Type B pancreatic cell (in vitro differentiated cells): ENCODE measurements at regions not wholly inside any gene's neighbourhood (a gene's known extent, or its start where the extent isn't known, plus 50 kb on each side); places are given as distances from the start of the nearest gene placed in this dataset.

Experiments used
- DNase-seq: peaks from one replicate; pipeline ENCODE4 v3.0.0; 2021; ENCODE audit warnings: mixed read lengths; ENCODE audit not compliant: unreplicated experiment; ENCODE audit errors: extremely low spot score
- H3K27ac Mint-ChIP-seq: 2 replicates; pipeline ENCODE4 v1.8.0; 2021; ENCODE audit warnings: mild to moderate bottlenecking, mixed read lengths
- H3K27me3 Mint-ChIP-seq: 2 replicates; pipeline ENCODE4 v1.8.0; 2021; ENCODE audit warnings: mixed read lengths
- H3K36me3 Mint-ChIP-seq: 2 replicates; pipeline ENCODE4 v1.8.0; 2021; ENCODE audit warnings: mixed read lengths
- H3K4me1 Mint-ChIP-seq: one replicate; pipeline ENCODE4 v1.8.0; 2021; ENCODE audit warnings: mixed read lengths; ENCODE audit not compliant: unreplicated experiment
- H3K4me3 Mint-ChIP-seq: 2 replicates; pipeline ENCODE4 v1.8.0; 2021; ENCODE audit warnings: mild to moderate bottlenecking, mixed read lengths
- H3K9me3 Mint-ChIP-seq: 2 replicates; pipeline ENCODE4 v1.8.0; 2021; ENCODE audit warnings: mixed read lengths
- TF ChIP-seq, protein P1 (sequence below): fragments of 200-600 bp; sonication (generic); conservative IDR thresholded peaks from 2 replicates; pipeline ENCODE4 v1.5.0; 2021; ENCODE audit warnings: antibody characterized with exemption, mild to moderate bottlenecking

DNA sequence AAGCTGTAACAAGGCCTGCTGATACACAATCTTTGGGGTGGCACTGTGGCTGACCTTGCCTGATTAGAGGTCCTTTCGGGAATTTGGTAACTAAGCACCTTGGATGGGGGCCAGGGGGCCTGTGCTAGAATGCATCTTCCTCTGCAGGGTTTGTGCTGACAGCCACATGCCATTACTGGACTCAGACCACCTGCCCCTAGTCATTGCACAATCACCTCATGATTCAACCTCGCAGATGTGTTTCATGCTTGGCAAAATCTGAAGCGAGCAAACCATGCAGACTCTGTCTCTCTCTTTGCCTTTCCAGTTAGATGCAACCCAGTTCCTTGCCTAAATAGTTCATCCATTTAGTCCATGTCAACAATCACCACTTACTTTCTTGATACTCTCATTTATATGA is 96.5 kb upstream of the ERCC6L2 start:
- Mint-ChIP-seq H3K9me3 (peaks cover 3% of the 10 kb centered on the region), H3K4me3 (no peak overlapping the region), H3K36me3 (no peaks in the 10 kb centered on the region), H3K4me1 (peaks cover 5% of the 10 kb centered on the region), H3K27ac (no peak overlapping the region), H3K27me3 (no peaks in the 10 kb centered on the region)
- TF ChIP-seq, protein P1, sequence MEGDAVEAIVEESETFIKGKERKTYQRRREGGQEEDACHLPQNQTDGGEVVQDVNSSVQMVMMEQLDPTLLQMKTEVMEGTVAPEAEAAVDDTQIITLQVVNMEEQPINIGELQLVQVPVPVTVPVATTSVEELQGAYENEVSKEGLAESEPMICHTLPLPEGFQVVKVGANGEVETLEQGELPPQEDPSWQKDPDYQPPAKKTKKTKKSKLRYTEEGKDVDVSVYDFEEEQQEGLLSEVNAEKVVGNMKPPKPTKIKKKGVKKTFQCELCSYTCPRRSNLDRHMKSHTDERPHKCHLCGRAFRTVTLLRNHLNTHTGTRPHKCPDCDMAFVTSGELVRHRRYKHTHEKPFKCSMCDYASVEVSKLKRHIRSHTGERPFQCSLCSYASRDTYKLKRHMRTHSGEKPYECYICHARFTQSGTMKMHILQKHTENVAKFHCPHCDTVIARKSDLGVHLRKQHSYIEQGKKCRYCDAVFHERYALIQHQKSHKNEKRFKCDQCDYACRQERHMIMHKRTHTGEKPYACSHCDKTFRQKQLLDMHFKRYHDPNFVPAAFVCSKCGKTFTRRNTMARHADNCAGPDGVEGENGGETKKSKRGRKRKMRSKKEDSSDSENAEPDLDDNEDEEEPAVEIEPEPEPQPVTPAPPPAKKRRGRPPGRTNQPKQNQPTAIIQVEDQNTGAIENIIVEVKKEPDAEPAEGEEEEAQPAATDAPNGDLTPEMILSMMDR: no peak
- DNase-seq: no peak

DNA sequence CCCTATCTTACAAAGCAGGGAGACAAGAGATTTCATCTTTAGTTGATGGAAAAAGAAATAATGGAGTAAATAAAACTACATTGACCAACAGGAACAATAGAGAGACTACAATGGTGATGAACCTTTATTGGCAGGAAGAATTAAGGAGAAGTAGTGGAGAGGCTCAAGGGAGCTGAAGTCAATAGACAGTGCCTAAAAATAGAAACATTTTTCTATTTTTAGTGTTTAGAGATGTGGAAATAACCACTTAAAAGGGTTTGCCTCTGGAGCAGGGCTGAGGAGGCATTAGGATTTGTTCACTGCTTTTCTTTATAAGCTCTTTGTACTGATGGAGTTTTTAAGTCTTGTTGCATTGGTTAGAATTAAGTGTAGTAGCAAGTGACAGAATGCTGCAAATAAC is 98.4 kb upstream of the ERCC6L2 start:
- TF ChIP-seq, protein P1: no peak
- peaks cover 12% of the 10 kb centered on the region for H3K4me1 Mint-ChIP-seq
- no peaks in the 10 kb centered on the region for H3K27me3 Mint-ChIP-seq

DNA sequence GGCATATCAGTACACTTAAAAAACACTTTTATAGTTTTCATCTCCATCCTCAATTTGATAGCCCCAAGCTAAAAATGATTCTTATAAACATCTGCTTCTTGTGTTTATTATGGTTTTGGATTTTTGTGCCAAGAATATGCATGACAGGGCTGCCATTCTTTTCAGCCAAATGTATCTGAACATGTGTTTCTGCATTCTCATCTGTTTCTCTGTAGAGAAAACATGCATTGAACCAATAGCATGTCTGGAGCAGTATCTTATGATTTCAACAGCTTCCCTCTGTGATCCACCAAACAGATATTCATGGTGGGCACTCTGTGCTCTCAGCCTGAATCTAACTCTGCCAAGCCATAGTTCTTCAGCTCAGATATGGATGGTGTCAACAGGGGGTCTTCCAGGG is 99.3 kb upstream of the ERCC6L2 start:
- DNase-seq: no peak
- Mint-ChIP-seq H3K9me3 (peaks cover 3% of the 10 kb centered on the region), H3K36me3 (no peaks in the 10 kb centered on the region), H3K27me3 (no peaks in the 10 kb centered on the region), H3K4me3 (no peak overlapping the region), H3K27ac (no peak overlapping the region), H3K4me1 (peaks cover 20% of the 10 kb centered on the region)
- TF ChIP-seq, protein P1: no peak

More for the DNA sequence above, 98.4 kb upstream of the ERCC6L2 start:
- H3K36me3 Mint-ChIP-seq: no peaks in the 10 kb centered on the region
- no peak overlapping the region for H3K27ac Mint-ChIP-seq
- no peak for DNase-seq
- no peak overlapping the region for H3K4me3 Mint-ChIP-seq
- peaks cover 3% of the 10 kb centered on the region for H3K9me3 Mint-ChIP-seq

DNA sequence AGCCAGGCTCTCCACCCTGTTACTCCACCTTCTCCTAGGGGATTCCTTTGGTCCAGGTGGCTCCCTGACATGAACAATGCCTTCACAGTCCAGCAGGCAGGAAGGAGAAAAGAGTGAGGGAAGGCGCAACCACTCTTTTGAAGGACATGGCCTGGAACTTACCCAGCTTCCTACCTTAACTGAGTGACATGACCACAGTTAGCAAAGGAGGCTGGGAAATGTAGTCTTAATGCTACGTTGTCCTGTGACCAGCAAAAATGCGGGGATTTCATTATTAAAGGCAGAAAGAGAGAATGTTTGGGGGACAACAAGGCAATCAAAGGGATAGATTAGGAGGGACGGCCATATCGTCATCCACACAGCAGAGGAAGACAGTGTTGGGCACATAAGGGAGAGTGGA is 100.3 kb upstream of the ERCC6L2 start:
- H3K4me3 Mint-ChIP-seq: no peak overlapping the region
- no peak overlapping the region for H3K27ac Mint-ChIP-seq
- peaks cover 3% of the 10 kb centered on the region for H3K9me3 Mint-ChIP-seq
- H3K4me1 Mint-ChIP-seq: peaks cover 30% of the 10 kb centered on the region
- no peaks in the 10 kb centered on the region for H3K36me3 Mint-ChIP-seq
- no peak for DNase-seq
- H3K27me3 Mint-ChIP-seq: peaks cover 2% of the 10 kb centered on the region
- TF ChIP-seq, protein P1: no peak

DNA sequence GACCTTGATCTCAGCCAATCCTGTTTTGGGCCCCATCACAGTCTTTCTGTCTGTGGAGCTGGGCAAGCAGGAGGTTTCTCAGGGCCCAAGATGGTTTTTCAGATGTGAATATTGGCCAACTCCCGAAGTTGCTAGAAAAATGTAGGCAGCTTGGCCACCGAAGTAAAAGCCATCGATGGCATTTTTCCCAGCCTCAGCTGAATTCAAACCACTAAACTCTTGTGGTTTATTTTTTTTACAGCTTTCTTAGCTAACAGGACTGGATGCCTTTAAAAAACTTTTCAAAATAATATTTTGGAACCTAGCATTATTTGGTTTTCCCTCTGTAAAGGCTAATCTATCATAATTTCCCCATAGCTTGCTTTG is 102.5 kb upstream of the ERCC6L2 start:
- H3K9me3 Mint-ChIP-seq: peaks cover 3% of the 10 kb centered on the region
- H3K27me3 Mint-ChIP-seq: peaks cover 5% of the 10 kb centered on the region
- peaks cover 30% of the 10 kb centered on the region for H3K4me1 Mint-ChIP-seq
- H3K4me3 Mint-ChIP-seq: no peak overlapping the region
- H3K36me3 Mint-ChIP-seq: no peaks in the 10 kb centered on the region
- TF ChIP-seq, protein P1: no peak
- H3K27ac Mint-ChIP-seq: no peak overlapping the region
- no peak for DNase-seq
